ENCODE measurements at regions not wholly inside any gene's neighbourhood (a gene's known extent, or its start where the extent isn't known, plus 50 kb on each side); places are given as distances from the start of the nearest gene placed in this dataset.

GRCh38 chr6:54013966-54014365, 97.3 kb upstream of the MLIP start:
- no peaks in the 10 kb centered on the region for H3K36me3 Mint-ChIP-seq (ENCODE audit: insufficient read depth, unreplicated experiment)
- H3K9me3 Mint-ChIP-seq (ENCODE audit: low read depth, unreplicated experiment), result no peaks in the 10 kb centered on the region
- BruUV-seq (replicated peaks), result no TSS peak
- H3K27me3 Mint-ChIP-seq (ENCODE audit: unreplicated experiment), result no peaks in the 10 kb centered on the region
- H3K4me1 Mint-ChIP-seq (ENCODE audit: low read depth, unreplicated experiment), result peaks cover 9% of the 10 kb centered on the region
- CTCF ChIA-PET, result no interaction called here
- intact Hi-C loops (cut with micrococcal nuclease; ENCODE audit: unreplicated experiment), result no loop called here
- no peak overlapping the region for H3K4me3 Mint-ChIP-seq (ENCODE audit: low read depth, unreplicated experiment)
- no peak overlapping the region for H3K27ac Mint-ChIP-seq (ENCODE audit: unreplicated experiment)
- no peak for DNase-seq
- TF ChIP-seq CTCF (IDR thresholded peaks at IDR 0.05; ENCODE audit: unreplicated experiment), result no peak

- no TSS peak for BruUV-seq (replicated peaks)
- Mint-ChIP-seq H3K36me3 (ENCODE audit: insufficient read depth, unreplicated experiment) (no peaks in the 10 kb centered on the region), H3K9me3 (ENCODE audit: low read depth, unreplicated experiment) (no peaks in the 10 kb centered on the region), H3K27me3 (ENCODE audit: unreplicated experiment) (no peaks in the 10 kb centered on the region), H3K4me3 (ENCODE audit: low read depth, unreplicated experiment) (no peak overlapping the region), H3K27ac (ENCODE audit: unreplicated experiment) (no peak overlapping the region), H3K4me1 (ENCODE audit: low read depth, unreplicated experiment) (peaks cover 9% of the 10 kb centered on the region)
- no peak for TF ChIP-seq CTCF (IDR thresholded peaks at IDR 0.05; ENCODE audit: unreplicated experiment)
- no peak for DNase-seq
- intact Hi-C loops (cut with micrococcal nuclease; ENCODE audit: unreplicated experiment), result no loop called here
- CTCF ChIA-PET, result no interaction called here
Measured at GRCh38 chr6:54014440-54014839, 96.8 kb upstream of the MLIP start.

- Mint-ChIP-seq H3K36me3 (ENCODE audit: insufficient read depth, unreplicated experiment) (no peaks in the 10 kb centered on the region), H3K27me3 (ENCODE audit: unreplicated experiment) (no peaks in the 10 kb centered on the region), H3K27ac (ENCODE audit: unreplicated experiment) (no peak overlapping the region), H3K9me3 (ENCODE audit: low read depth, unreplicated experiment) (no peaks in the 10 kb centered on the region), H3K4me3 (ENCODE audit: low read depth, unreplicated experiment) (no peak overlapping the region), H3K4me1 (ENCODE audit: low read depth, unreplicated experiment) (no peaks in the 10 kb centered on the region)
- TF ChIP-seq CTCF (IDR thresholded peaks at IDR 0.05; ENCODE audit: unreplicated experiment), result no peak
- intact Hi-C loops (cut with micrococcal nuclease; ENCODE audit: unreplicated experiment), result no loop called here
- no peak for DNase-seq
- BruUV-seq (replicated peaks), result no TSS peak
- CTCF ChIA-PET, result no interaction called here
Measured at GRCh38 chr6:54017877-54018276, 93.4 kb upstream of the MLIP start.

- BruUV-seq (replicated peaks), result no TSS peak
- H3K27ac Mint-ChIP-seq (ENCODE audit: unreplicated experiment), result no peak overlapping the region
Measured at GRCh38 chr6:54018722-54019121, 92.5 kb upstream of the MLIP start.

More at GRCh38 chr6:54018722-54019121, 92.5 kb upstream of the MLIP start:
- CTCF ChIA-PET, result no interaction called here
- H3K36me3 Mint-ChIP-seq (ENCODE audit: insufficient read depth, unreplicated experiment), result no peaks in the 10 kb centered on the region
- TF ChIP-seq CTCF (IDR thresholded peaks at IDR 0.05; ENCODE audit: unreplicated experiment), result no peak
- no peak overlapping the region for H3K4me3 Mint-ChIP-seq (ENCODE audit: low read depth, unreplicated experiment)
- no peaks in the 10 kb centered on the region for H3K4me1 Mint-ChIP-seq (ENCODE audit: low read depth, unreplicated experiment)
- no peaks in the 10 kb centered on the region for H3K9me3 Mint-ChIP-seq (ENCODE audit: low read depth, unreplicated experiment)
- no peaks in the 10 kb centered on the region for H3K27me3 Mint-ChIP-seq (ENCODE audit: unreplicated experiment)
- intact Hi-C loops (cut with micrococcal nuclease; ENCODE audit: unreplicated experiment), result no loop called here
- no peak for DNase-seq

All from Calu3 (cell line).